GM19452 (cell line): ENCODE measurements at regions not wholly inside any gene's neighbourhood (a gene's known extent, or its start where the extent isn't known, plus 50 kb on each side); places are given as distances from the start of the nearest gene placed in this dataset.
"Not testable (repeated sequence)": the region's sequence is repeated elsewhere in the genome, so short reads cannot be mapped to it uniquely, and the experiment has no call there.

Experiments used
- ATAC-seq: cut with Tn5 transposase; IDR thresholded peaks from one replicate; pipeline ENCODE4 v1.9.1; 2021; ENCODE audit not compliant: unreplicated experiment

DNA sequence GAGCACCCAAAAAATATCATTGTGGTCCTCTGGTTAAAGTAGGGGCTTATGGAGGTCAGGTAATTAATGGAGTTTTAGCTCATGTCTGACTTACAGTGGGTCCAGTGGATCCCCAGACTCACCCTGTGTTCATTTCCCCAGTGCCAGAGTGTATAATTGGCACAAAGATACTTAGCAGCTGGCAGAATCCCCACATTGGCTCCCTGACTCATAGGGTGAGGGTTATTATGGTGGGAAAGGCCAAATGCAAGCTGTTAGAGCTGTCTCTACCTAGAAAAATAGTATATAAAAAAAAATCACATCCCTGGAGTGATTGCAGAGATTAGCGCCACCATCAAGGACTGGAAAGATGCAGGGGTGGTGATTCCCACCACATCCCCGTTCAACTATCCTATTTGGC is 1067.6 kb upstream of the ACVR2A start:
- no peak for ATAC-seq

DNA sequence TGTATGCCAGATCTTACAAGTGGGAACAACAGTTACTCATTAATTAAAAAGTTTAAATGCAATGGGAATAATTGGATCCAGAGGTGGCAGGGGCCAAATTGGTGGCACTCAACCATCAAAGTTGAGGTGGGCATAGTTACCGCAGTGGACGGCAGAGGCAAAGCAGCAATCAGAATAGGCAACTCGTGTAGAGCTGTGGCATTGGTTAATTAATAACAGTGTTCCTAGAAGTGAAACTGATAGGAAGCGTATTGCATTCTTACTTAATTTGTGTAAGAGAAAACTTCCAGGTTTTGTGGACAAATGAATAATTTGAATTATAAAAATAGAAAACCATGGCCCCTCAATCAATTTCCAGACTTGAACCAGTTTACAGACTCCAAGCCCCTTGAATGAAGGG is 1068.2 kb upstream of the ACVR2A start:
- no peak for ATAC-seq

DNA sequence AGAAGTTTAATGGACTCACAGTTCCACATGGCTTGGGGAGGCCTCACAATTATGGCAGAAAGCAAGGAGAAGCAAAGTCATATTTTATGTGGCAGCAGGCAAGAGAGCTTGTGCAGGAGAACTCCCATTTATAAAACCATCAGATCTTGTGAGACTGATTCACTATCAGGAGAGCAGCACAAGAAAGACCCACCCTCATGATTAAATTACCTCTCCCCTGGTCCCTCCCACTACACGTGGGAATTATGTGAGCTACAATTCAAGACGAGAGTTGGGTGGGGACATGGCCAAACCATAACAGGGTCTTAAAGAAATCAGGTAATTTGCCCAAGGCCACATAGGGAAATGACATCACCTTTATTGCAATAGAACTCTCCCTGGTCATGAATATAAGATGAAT is 1073.3 kb upstream of the ACVR2A start:
- no peak for ATAC-seq

DNA sequence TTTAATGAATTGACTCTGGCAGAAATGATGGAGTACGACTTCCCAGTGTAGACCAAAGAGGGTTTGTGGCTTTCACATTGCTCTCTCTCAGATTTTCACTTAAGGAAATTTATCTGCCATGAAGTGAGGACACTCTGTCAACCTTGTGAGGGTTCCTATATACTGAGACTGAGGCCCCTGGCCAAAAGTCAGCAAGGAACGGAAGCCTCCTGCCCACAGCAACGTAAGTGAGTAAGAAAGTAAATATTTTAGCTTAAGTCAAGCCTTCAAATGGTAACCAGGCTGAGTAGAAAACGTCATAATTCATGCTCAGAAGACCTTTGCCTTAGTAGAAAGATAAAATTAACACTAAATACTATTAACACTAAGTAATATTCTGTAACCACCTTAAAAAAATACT is 1080.5 kb upstream of the ACVR2A start:
- ATAC-seq, result no peak

DNA sequence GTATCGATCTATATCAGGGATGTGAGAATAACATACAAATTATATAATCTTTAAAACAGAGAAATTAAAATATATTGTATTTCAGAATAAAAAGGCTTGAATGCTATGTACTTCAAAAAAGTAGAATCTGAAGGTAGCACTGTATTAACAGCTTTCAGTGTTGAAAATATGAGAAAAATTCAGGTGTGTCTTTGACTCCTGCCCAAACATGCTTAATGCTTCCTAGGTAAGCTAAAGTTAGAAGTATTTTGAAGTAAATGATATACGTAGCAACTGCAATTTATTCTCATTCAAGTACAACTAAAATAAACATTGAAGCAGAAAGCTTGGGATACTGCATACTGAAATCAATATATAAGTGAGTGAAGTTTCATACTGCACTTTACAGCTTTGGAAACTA is 1082.0 kb upstream of the ACVR2A start:
- no peak for ATAC-seq

DNA sequence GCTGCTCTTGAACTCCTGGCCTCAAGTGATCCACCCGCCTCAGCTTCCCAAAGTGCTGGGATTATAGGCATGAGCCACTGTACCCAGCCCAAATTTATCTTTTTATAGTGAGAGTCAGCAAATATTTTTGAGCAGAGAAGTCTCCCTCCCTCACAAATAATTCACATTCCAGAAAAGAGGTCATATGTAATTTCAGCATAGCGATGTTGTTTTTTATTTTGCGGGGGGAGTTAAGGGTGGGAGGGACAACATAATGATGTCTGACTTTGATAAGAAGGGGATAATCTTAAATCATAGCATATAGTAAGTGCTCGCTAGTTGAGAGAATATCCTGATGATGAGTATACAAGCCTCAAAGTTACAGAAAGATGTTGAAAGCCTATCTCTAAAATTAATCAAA is 1090.2 kb upstream of the ACVR2A start:
- ATAC-seq, result no peak

DNA sequence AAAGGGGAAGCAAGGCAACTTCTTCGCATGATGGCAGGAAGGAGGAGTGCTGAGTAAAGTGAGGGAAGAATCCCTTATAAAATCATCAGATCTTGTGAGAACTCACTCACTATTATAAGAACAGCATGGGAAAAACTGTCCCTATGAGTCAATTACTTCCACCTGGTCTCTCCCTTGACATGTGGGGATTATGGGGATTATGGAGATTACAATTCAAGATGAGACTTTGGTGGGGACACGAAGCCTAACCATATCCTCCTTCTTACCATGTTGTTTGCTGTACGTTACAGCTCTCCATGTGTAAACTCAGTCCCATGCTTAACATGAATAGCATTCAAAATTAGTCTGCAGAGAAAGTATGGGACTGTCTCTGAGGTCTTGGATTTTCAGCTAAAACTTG is 1096.8 kb upstream of the ACVR2A start:
- no peak for ATAC-seq

DNA sequence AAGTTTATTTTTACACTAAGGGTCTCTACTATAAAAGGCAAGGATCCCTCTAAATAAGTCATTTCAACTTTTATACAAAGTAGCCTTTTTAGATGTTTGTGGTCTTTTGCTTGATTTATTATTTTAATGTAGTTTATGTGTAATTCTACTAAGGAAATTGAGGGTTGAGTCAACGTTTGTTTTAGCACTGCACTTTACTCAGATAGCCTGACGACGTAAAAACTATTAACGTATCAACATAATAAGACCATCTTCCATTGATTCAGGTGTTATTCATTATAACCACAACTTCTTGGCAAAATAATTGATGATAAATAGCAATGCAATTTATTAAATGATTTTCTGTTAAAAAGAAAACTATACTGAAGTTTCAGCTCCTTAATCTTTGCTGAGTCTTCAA is 1103.6 kb upstream of the ACVR2A start:
- no peak for ATAC-seq

DNA sequence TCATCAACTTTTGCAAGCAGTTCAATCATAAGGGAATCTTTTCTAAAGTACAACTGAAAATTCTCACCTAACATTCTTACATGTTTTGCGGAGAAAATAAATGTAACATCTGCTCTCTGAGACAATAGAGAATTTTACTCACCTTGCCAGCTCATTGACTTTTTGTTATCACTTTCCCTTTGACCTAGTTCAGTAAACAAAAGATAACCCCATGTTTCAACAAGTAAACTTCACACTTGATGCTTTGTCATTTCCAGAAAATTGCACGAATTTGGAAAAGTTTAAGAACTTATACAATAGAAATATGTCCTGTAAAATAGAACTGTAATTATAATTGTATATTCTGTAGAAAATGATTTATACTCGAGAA is 1110.0 kb upstream of the ACVR2A start:
- no peak for ATAC-seq

DNA sequence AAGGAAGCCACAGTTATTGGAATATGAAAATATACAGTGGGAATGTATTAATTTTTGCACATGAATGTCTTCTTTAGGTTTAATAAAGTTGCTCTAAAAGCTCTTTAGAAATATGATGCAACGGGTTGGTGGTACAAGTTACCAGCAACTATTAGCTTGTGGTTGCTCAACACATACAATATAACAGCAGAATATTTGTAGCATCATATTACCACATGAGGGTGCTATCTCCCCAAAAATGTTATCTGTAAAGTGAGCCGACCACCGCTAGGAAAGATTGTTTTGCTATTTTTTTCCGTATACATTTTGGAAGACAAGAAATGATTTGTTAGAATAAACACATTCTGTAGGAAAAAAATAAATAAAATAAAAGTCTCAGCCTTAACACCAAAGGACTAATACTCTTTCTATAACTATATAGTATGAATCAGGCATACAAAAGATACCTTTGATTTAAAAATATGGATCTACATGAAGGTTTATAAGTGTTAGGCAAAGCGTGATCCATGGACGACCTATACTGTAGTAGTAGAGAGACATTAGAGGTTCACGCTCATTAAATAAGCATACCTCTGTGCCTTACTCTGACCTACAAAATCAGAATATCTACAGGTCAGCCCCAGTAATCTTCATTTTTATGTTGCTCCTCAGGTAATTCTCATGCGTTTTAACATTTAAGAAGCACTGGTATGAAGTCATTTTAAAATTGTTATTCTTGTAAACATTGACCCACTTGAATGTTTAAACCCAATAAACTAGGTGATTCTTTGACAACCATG is 1110.6 kb upstream of the ACVR2A start:
- peak; percentile 67 for ATAC-seq

DNA sequence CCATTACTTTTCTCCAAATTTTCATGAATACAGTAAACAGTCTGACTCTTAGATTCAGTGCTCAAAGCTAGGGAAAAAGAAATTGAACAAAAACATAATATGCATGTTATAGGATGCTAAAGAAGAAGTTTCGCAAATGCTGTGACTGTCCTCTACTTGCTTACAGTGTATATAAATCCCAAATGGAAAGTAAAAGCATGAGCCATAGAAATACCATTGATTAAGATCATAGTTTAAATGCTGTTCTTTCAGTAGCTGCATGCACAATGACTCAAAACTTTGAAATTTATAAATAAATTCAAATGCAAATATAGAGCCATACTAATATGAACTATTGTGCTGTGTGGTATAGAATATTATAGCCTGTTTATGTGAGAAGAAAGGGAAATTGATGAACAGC is 1113.9 kb upstream of the ACVR2A start:
- ATAC-seq, result no peak

DNA sequence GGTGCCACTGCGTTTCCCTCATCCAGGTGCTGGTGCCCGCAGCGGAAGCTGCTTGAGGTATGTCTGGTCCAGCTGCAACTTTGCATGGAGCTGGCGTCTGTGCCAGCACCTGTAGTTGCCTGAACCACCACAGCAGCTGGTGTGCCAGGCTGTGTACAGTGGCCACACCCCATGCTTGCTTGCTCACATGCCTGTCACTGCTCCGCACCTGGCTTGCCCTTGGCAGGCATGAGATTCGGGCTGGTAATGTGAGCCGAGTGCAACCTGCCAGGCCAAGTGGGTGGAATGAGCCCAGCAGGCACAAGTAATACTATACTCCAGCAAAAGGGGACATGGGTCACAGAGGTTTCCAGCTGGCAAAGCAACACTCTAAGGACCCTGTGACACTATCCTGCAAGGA is 1123.3 kb upstream of the ACVR2A start:
- no peak for ATAC-seq

DNA sequence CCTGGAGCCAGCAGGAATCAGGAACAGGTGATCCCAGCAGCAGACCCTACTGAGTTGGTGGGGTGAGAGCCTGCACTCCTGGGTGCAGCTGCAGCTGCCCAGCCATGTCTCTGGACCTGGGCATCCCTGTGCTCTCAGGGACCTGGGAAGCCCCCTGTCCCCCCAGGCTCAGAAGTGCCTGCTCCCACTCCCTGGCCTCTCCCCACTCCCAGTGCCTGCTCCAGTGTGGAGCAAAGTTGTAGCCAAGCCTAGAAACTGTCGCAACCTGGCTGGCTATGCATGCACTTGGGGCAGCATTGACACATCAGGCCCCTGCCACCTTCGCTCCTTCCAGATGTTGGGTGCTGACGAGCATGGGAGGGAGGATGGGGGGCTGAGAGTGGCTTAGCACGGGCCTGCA is 1124.7 kb upstream of the ACVR2A start:
- no peak for ATAC-seq

DNA sequence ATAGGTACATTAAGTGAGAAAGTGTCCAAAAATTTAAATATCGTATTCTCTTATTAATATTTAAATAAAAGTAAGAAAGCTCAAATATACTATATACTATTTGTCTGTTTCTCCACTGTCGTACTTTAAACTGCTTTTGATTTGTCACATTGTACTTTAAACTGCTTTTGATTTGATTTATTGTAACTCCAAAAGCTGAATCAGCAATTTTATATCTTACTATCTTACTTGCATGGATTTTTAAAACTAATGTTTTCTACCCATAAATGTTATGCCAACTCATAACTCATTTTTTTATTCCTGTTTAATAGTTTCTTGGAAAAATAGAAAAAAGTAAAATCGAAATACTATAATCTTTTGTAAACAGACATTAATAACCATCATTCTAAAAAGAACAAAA is 1128.2 kb upstream of the ACVR2A start:
- no peak for ATAC-seq

DNA sequence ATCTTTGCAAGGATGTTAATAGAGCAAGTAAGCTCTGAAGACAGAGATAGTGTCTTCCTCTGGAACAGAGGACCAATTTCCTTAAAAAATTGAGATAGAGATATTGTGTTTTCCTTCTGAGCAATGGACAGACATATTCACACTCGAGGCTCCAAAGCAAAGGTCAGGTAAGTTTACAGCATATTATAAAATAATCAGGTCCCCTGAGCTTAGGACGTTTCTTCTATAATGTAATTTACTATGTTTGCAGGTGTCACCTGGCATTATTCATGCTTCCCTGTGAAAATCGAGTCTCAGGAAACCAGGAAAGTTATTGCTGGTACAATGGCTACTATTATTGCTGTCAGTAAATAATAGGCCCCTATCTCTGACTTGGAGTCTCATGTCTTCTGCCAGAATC is 1135.8 kb upstream of the ACVR2A start:
- ATAC-seq, result no peak

DNA sequence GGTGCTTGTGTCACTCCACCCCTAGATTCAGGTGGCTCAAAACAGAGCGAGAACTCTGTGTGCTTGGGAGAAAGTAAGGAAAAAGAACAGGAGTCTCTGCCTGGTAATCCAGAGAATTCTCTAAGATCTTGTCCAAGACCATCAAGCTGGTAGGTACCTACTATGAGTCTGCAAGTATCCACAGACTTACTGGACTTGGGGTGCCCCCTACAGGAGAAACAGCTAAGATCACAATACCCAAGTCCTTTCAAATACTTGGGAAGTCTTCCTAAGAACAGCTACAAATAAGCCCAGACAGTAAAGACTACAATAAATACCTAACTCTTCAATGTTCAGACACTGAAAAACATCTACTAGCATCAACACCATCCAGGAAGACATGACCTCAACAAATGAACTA is 1143.6 kb upstream of the ACVR2A start:
- no peak for ATAC-seq

DNA sequence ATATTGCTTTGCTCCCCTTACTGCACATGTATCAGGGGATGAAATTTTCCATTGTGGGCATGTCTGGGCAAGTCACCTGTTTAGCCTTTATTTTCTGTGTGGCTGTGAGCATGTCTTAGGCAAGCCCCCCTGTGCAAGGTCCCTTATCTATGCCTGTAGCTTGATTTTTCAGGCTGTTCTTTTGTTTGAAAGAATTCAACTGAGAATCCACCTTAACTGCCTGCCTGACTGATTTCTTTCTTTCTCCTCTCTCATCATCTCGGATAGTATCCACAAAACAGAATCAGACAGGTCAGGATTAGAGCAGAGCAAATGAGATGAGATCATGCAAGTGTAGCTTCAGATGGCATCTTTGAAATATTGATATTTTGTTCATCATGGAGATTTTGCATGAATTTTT is 1147.5 kb upstream of the ACVR2A start:
- no peak for ATAC-seq

DNA sequence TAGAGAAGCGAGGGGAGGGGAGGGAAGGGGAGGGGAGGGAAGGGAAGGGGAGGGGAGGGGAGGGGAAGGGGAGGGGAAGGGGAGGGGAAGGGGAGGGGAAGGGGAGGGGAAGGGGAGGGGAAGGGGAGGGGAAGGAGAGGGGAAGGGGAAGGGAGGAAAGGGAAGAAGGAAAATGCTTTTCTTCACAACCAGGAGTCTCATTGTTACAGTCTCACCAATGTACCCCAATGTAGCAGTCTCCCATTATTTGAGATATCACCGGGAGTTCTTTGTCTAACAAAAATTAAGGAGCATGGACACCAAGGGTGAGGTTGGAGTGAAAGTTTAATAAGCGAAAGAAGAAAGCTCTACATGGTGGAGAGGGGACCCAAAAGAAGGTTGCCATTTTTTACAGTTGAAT is 1148.0 kb upstream of the ACVR2A start:
- not testable (repeated sequence) for ATAC-seq

DNA sequence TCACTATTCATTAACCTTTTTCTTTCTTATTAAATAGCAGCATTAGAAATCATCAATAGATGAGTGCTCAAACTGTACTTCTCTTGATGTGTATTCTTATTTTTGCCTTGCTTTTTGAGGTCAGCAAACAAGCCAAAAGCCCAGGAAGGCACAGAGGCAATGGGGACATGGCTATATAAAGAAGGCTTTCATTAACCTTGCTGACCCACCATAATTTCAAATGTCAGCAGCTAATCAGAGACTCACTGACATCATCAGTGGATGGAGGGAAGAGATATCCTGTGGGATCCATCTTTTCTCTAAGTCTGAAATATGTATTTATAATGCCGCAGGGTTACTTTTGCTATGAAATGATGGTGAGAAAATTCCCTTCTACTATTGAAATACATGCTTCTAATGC is 1162.8 kb upstream of the ACVR2A start:
- ATAC-seq, result no peak

DNA sequence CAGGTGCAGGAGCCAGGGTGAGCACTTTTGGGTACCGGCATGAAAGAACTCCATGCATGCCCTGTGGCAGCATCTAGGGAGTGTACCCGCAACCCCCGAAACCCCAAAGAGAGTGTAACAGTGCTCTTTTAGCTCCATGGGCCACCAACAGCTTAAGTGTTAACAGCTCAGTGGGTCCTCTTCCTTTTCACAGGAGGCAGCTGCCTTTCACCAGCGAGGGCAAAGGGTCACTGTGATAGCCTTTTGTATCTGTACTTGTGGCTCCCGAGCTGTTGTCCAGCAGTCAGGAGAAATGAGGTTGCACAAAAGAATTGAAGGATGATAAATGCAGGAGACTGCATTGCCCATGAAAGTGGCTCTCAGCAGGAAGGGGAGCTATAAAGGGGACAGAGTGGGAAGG is 1166.3 kb upstream of the ACVR2A start:
- ATAC-seq, result no peak

DNA sequence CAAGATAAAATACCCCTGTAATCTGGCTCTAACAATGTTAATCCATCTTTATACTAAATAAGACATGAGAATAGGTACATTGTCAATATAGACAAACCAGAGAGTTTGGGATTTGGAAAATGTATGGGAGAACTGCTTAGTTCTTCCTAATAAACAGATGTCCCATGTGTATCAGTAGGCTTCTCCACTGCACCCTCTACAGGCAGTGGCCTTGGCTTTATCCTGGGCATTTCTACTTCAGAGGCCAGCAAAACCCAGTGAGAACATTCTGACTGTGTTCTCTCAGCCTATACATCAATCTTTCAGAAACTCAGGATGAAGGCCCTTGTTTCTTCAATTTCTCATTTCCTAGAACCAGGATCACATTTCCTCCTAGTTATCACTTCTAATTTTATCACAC is 1167.5 kb upstream of the ACVR2A start:
- ATAC-seq, result no peak

DNA sequence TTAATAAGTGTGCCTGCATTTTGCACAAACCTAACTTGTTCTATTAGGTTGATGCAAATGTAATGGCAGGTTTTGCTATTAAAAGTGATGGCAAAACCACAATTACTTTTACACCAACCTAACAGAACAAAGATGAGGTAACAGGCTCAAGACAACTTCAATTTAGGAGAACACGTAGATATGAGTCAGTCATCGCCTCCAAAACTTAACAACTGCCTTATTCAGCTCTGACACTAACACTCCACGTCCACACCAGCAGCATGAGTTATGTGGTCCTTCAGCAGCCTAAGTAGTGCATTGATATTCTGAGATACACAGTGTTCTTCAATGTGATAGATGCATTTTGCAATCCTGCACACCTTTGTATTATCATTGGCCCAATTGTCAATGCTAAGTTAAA is 1175.1 kb upstream of the ACVR2A start:
- ATAC-seq, result no peak

DNA sequence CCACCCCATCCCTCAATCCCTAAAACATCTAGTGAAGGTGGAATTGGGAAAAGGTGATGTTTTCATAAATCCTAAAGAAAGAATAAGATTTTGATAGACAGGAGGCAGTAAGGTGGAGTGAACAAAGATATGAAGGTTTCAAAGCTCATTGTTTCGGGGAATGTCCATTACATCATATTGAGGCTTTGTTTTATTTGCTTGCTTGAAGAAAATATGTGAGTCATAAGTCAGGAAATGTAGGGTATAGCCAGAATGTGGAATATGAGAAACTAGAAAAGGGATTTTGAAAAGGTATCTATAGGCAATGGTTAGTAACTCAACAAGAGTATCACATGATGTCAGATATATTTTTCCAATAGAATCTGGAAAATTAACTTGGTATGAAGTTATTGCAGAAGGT is 1178.5 kb upstream of the ACVR2A start:
- ATAC-seq, result no peak

DNA sequence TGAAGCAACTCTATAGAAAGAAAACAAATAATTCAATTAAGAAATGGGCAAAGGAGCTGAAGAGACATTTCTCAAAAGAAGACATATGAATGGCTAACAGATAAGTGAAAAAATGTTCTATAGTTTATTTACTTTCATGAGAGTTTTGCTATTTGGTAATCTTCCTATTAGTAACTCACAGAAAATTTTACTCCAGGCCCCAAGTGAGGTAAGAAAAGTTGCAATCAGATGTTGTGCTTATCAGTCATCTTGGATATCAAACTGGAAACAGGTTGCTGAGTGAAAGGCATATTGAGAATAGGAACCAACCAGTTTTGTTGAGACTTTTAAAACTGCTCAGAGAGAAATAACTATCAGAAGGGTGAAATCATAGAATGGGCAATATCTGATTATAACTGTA is 1179.0 kb upstream of the ACVR2A start:
- no peak for ATAC-seq
